OCI-LY3 (cell line): ENCODE measurements at regions not wholly inside any gene's neighbourhood (a gene's known extent, or its start where the extent isn't known, plus 50 kb on each side); places are given as distances from the start of the nearest gene placed in this dataset.

Experiments used
- H2AFZ ChIP-seq: fragments of 200-600, 300-600 bp; shearing (Covaris generic); 2 replicates; pipeline ENCODE4 v1.6.0; 2014; ENCODE audit warnings: antibody characterized with exemption, low read depth, low read length
- H3K27ac ChIP-seq: fragments of 200-600, 300-600 bp; sonication (generic); 2 replicates; pipeline ENCODE4 v1.5.1; 2014; ENCODE audit warnings: mild to moderate bottlenecking, low read length, moderate library complexity, mixed read lengths
- H3K27me3 ChIP-seq: fragments of 200-600, 300-600 bp; sonication (generic); 2 replicates; pipeline ENCODE4 v1.6.1; 2014; ENCODE audit warnings: low read depth, low read length, mixed read lengths
- H3K36me3 ChIP-seq: fragments of 200-600, 300-600 bp; sonication (generic); replicated peaks from 2 replicates; pipeline ENCODE3; 2014; ENCODE audit warnings: low read depth, low read length, mixed read lengths
- H3K4me1 ChIP-seq: fragments of 300-600, 200-600 bp; sonication (generic); 2 replicates; pipeline ENCODE4 v1.6.1; 2014; ENCODE audit warnings: low read length, mixed read lengths
- H3K4me2 ChIP-seq: fragments of 200-600, 300-600 bp; sonication (generic); 2 replicates; pipeline ENCODE4 v1.6.1; 2014; ENCODE audit warnings: low read length, mixed read lengths
- H3K4me3 ChIP-seq: fragments of 300-600, 200-600 bp; sonication (generic); 2 replicates; pipeline ENCODE4 v1.5.1; 2014; ENCODE audit warnings: antibody characterized with exemption, mild to moderate bottlenecking, low read length, moderate library complexity
- H3K79me2 ChIP-seq: fragments of 300-600, 200-600 bp; shearing (Covaris generic); 2 replicates; pipeline ENCODE4 v1.6.1; 2014; ENCODE audit warnings: mild to moderate bottlenecking, low read length, mixed read lengths
- H3K9ac ChIP-seq: fragments of 300-600, 200-600 bp; shearing (Covaris generic); 2 replicates; pipeline ENCODE4 v1.6.0; 2014; ENCODE audit warnings: mild to moderate bottlenecking, low read length, moderate library complexity
- H3K9me3 ChIP-seq: fragments of 200-600, 300-600 bp; shearing (Covaris generic); 2 replicates; pipeline ENCODE4 v1.6.1; 2014; ENCODE audit warnings: low read length, mixed read lengths; ENCODE audit not compliant: insufficient read depth
- H4K20me1 ChIP-seq: fragments of 200-600, 300-600 bp; sonication (generic); 2 replicates; pipeline ENCODE4 v1.6.1; 2016; ENCODE audit warnings: low read length, mixed read lengths; ENCODE audit not compliant: insufficient read depth
- EZH2phosphoT487 ChIP-seq: fragments of 200-600 bp; shearing (Covaris generic); IDR thresholded peaks from 2 replicates; pipeline ENCODE4 v1.6.1; 2018; ENCODE audit warnings: antibody characterized with exemption, mixed run types, low read depth
- TF ChIP-seq, protein P1 (sequence below): fragments of 200-600, 300-600 bp; sonication (generic); IDR thresholded peaks from 2 replicates; pipeline ENCODE4 v1.5.1; 2014; ENCODE audit warnings: antibody characterized with exemption, low read length, low read depth

- H3K4me1 ChIP-seq = no peaks in the 10 kb centered on the region
- H4K20me1 ChIP-seq = no peaks in the 10 kb centered on the region
- no peak overlapping the region for H2AFZ ChIP-seq
Measured at GRCh38 chr4:25590171-25590570, 65.5 kb upstream of the SLC34A2 start.

DNA sequence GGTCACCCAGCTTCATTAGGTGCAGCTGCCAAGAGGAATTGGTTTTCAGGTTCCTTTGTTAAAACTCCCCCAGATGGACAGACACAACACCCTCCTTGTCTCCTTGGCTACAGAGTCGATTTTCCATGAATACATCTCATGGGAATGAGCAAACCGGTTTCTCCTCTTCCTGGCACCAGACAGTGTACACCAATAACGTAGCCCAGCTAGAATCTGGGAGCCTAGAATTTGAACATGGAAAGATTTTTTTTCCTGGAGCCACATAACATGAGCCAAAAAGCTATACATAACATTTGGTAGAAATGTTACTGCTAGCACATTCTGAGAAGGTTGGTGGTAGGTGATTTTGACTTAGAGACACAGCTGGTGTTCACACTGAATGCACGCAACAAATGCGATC lies 62.9 kb upstream of the SLC34A2 start:
- Histone ChIP-seq H3K36me3 (no peaks in the 10 kb centered on the region), H4K20me1 (no peaks in the 10 kb centered on the region), H3K27me3 (no peaks in the 10 kb centered on the region), H3K9ac (no peak overlapping the region), H3K4me3 (no peak overlapping the region), H3K9me3 (no peaks in the 10 kb centered on the region), H3K4me1 (no peaks in the 10 kb centered on the region), H3K27ac (no peak overlapping the region), H3K79me2 (no peaks in the 10 kb centered on the region), H3K4me2 (no peak overlapping the region), H2AFZ (no peak overlapping the region)
- TF ChIP-seq EZH2phosphoT487 = no peak

More at GRCh38 chr4:25590171-25590570, 65.5 kb upstream of the SLC34A2 start:
- no peak overlapping the region for H3K9ac ChIP-seq
- no peaks in the 10 kb centered on the region for H3K9me3 ChIP-seq
- H3K4me3 ChIP-seq = no peak overlapping the region
- no peak for TF ChIP-seq EZH2phosphoT487
- TF ChIP-seq, protein P1, sequence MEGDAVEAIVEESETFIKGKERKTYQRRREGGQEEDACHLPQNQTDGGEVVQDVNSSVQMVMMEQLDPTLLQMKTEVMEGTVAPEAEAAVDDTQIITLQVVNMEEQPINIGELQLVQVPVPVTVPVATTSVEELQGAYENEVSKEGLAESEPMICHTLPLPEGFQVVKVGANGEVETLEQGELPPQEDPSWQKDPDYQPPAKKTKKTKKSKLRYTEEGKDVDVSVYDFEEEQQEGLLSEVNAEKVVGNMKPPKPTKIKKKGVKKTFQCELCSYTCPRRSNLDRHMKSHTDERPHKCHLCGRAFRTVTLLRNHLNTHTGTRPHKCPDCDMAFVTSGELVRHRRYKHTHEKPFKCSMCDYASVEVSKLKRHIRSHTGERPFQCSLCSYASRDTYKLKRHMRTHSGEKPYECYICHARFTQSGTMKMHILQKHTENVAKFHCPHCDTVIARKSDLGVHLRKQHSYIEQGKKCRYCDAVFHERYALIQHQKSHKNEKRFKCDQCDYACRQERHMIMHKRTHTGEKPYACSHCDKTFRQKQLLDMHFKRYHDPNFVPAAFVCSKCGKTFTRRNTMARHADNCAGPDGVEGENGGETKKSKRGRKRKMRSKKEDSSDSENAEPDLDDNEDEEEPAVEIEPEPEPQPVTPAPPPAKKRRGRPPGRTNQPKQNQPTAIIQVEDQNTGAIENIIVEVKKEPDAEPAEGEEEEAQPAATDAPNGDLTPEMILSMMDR = no peak
- no peak overlapping the region for H3K27ac ChIP-seq
- no peak overlapping the region for H3K4me2 ChIP-seq
- no peaks in the 10 kb centered on the region for H3K79me2 ChIP-seq
- H3K27me3 ChIP-seq = no peaks in the 10 kb centered on the region
- no peaks in the 10 kb centered on the region for H3K36me3 ChIP-seq
